HG02870 (cell line): ENCODE measurements at regions not wholly inside any gene's neighbourhood (a gene's known extent, or its start where the extent isn't known, plus 50 kb on each side); places are given as distances from the start of the nearest gene placed in this dataset.

Source experiments
- ATAC-seq: cut with Tn5 transposase; IDR thresholded peaks from one replicate; pipeline ENCODE4 v1.9.1; 2021; ENCODE audit warnings: mild to moderate bottlenecking, moderate library complexity; ENCODE audit not compliant: unreplicated experiment

GRCh38 chr5:93073547-93073946, 507.5 kb downstream of the NR2F1-AS1 start:
- no peak for ATAC-seq

GRCh38 chr5:93072831-93073459, 508.1 kb downstream of the NR2F1-AS1 start:
- no peak for ATAC-seq

GRCh38 chr5:93071710-93072109, 509.3 kb downstream of the NR2F1-AS1 start:
- peak; percentile 60 for ATAC-seq

- no peak for ATAC-seq
Measured at GRCh38 chr5:93070938-93071337, 510.1 kb downstream of the NR2F1-AS1 start.

GRCh38 chr5:93069276-93069675, 511.7 kb downstream of the NR2F1-AS1 start:
- no peak for ATAC-seq

GRCh38 chr5:93062548-93062947, 518.5 kb downstream of the NR2F1-AS1 start:
- no peak for ATAC-seq

- ATAC-seq = no peak
Measured at GRCh38 chr5:93058309-93058708, 522.7 kb downstream of the NR2F1-AS1 start.

- ATAC-seq = no peak
Measured at GRCh38 chr5:93057311-93057710, 523.7 kb downstream of the NR2F1-AS1 start.

- no peak for ATAC-seq
Measured at GRCh38 chr5:93055971-93056370, 525.0 kb downstream of the NR2F1-AS1 start.

- no peak for ATAC-seq
Measured at GRCh38 chr5:93055561-93055960, 525.5 kb downstream of the NR2F1-AS1 start.

GRCh38 chr5:93054424-93055163, 526.4 kb downstream of the NR2F1-AS1 start:
- no peak for ATAC-seq

GRCh38 chr5:93053825-93054224, 527.2 kb downstream of the NR2F1-AS1 start:
- no peak for ATAC-seq

GRCh38 chr5:93048858-93049257, 532.2 kb downstream of the NR2F1-AS1 start:
- no peak for ATAC-seq

- ATAC-seq = no peak
Measured at GRCh38 chr5:93044859-93045666, 536.0 kb downstream of the NR2F1-AS1 start.

- no peak for ATAC-seq
Measured at GRCh38 chr5:93039888-93040287, 541.1 kb downstream of the NR2F1-AS1 start.

GRCh38 chr5:93034621-93035590, 546.1 kb downstream of the NR2F1-AS1 start:
- no peak for ATAC-seq

- ATAC-seq = no peak
Measured at GRCh38 chr5:93022796-93023447, 558.1 kb downstream of the NR2F1-AS1 start.

- ATAC-seq = no peak
Measured at GRCh38 chr5:93022211-93022610, 558.8 kb downstream of the NR2F1-AS1 start.

- no peak for ATAC-seq
Measured at GRCh38 chr5:93019896-93020295, 561.1 kb downstream of the NR2F1-AS1 start.

GRCh38 chr5:93018461-93018860, 562.6 kb downstream of the NR2F1-AS1 start:
- no peak for ATAC-seq
